AG10803 (cell line): ENCODE measurements at regions not wholly inside any gene's neighbourhood (a gene's known extent, or its start where the extent isn't known, plus 50 kb on each side); places are given as distances from the start of the nearest gene placed in this dataset.

Experiments used
- DNase-seq: peaks from one replicate; pipeline ENCODE4 v3.0.0; 2010; ENCODE audit warnings: low read depth
- H3K4me3 ChIP-seq: 2 replicates; pipeline ENCODE4 v1.5.1; 2011; ENCODE audit warnings: mild to moderate bottlenecking, low read length, control low read depth
- TF ChIP-seq, protein P1 (sequence below): conservative IDR thresholded peaks from 2 replicates; pipeline ENCODE4 v1.5.1; 2011; ENCODE audit warnings: mild to moderate bottlenecking, low read length, control low read depth, inconsistent platforms

GRCh38 chr12:13697973-13698372 is 283.4 kb downstream of the GRIN2B start:
- DNase-seq, result no peak
- H3K4me3 ChIP-seq, result no peak overlapping the region
- TF ChIP-seq, protein P1, sequence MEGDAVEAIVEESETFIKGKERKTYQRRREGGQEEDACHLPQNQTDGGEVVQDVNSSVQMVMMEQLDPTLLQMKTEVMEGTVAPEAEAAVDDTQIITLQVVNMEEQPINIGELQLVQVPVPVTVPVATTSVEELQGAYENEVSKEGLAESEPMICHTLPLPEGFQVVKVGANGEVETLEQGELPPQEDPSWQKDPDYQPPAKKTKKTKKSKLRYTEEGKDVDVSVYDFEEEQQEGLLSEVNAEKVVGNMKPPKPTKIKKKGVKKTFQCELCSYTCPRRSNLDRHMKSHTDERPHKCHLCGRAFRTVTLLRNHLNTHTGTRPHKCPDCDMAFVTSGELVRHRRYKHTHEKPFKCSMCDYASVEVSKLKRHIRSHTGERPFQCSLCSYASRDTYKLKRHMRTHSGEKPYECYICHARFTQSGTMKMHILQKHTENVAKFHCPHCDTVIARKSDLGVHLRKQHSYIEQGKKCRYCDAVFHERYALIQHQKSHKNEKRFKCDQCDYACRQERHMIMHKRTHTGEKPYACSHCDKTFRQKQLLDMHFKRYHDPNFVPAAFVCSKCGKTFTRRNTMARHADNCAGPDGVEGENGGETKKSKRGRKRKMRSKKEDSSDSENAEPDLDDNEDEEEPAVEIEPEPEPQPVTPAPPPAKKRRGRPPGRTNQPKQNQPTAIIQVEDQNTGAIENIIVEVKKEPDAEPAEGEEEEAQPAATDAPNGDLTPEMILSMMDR, result no peak

GRCh38 chr12:13695781-13696180 is 285.6 kb downstream of the GRIN2B start:
- no peak overlapping the region for H3K4me3 ChIP-seq
- TF ChIP-seq, protein P1, result no peak
- no peak for DNase-seq

DNA sequence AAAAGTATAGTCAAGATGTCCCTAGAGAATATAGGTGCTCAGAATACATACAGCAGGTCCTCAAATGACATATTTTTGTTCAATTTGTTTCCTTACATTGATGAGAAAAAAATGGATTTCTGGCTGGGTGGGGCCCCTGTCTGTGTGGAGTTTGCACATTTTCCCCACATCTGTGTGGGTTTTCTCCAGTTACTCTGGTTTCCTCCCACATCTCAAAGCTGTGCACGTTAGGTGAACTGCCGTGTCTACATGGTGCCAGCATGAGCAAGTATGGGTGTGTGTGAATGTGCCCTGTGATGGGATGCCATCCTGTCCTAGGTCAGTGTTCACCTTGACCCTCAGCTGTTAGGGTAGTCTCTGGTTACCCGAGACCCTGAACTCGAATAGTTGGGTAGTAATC is 289.1 kb downstream of the GRIN2B start:
- no peak for DNase-seq
- TF ChIP-seq, protein P1, result no peak
- no peak overlapping the region for H3K4me3 ChIP-seq

GRCh38 chr12:13691598-13691997 is 289.8 kb downstream of the GRIN2B start:
- DNase-seq, result no peak
- H3K4me3 ChIP-seq, result no peak overlapping the region
- TF ChIP-seq, protein P1, result no peak

- no peak for DNase-seq
- H3K4me3 ChIP-seq, result no peak overlapping the region
- TF ChIP-seq, protein P1, result no peak
Observed at GRCh38 chr12:13687633-13688032, 293.8 kb downstream of the GRIN2B start.

GRCh38 chr12:13686260-13686659 is 295.1 kb downstream of the GRIN2B start:
- TF ChIP-seq, protein P1, result no peak
- H3K4me3 ChIP-seq, result no peak overlapping the region
- DNase-seq, result no peak

DNA sequence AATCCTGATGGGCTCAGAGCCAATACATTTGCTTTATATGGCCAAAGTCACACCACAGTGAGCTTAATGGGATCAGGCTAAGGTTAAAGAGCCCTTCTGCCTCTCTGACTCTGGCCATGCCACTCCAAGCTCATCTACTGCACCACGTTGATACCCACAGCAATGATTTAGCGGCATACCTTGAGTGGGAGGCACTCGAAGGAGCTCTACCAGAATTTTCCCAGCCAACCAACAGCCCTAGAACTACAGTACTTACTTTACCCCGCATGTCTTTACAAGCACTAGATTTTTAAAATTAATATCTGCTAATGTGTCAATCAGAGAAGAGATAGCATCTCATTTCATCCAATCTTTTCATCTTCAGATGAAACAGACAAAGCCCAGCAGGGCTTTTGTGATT is 300.5 kb downstream of the GRIN2B start:
- no peak for DNase-seq
- H3K4me3 ChIP-seq, result no peak overlapping the region
- TF ChIP-seq, protein P1, result no peak
